ENCODE measurements at regions not wholly inside any gene's neighbourhood (a gene's known extent, or its start where the extent isn't known, plus 50 kb on each side); places are given as distances from the start of the nearest gene placed in this dataset.

- TF ChIP-seq, protein P1, sequence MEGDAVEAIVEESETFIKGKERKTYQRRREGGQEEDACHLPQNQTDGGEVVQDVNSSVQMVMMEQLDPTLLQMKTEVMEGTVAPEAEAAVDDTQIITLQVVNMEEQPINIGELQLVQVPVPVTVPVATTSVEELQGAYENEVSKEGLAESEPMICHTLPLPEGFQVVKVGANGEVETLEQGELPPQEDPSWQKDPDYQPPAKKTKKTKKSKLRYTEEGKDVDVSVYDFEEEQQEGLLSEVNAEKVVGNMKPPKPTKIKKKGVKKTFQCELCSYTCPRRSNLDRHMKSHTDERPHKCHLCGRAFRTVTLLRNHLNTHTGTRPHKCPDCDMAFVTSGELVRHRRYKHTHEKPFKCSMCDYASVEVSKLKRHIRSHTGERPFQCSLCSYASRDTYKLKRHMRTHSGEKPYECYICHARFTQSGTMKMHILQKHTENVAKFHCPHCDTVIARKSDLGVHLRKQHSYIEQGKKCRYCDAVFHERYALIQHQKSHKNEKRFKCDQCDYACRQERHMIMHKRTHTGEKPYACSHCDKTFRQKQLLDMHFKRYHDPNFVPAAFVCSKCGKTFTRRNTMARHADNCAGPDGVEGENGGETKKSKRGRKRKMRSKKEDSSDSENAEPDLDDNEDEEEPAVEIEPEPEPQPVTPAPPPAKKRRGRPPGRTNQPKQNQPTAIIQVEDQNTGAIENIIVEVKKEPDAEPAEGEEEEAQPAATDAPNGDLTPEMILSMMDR (IDR thresholded peaks at IDR 0.05; ENCODE audit: low read depth, low read length): no peak
- no peak overlapping the region for H3K4me3 ChIP-seq (ENCODE audit: low read depth, low read length)
Measured at GRCh38 chr20:60961551-60961950, 290.5 kb upstream of the CDH4 start.

- TF ChIP-seq, protein P1 (IDR thresholded peaks at IDR 0.05; ENCODE audit: low read depth, low read length): no peak
- H3K4me3 ChIP-seq (ENCODE audit: low read depth, low read length): no peak overlapping the region
Measured at GRCh38 chr20:60962367-60963045, 289.6 kb upstream of the CDH4 start.

- TF ChIP-seq, protein P1 (IDR thresholded peaks at IDR 0.05; ENCODE audit: low read depth, low read length): no peak
Measured at GRCh38 chr20:60963146-60963545, 288.9 kb upstream of the CDH4 start.

DNA sequence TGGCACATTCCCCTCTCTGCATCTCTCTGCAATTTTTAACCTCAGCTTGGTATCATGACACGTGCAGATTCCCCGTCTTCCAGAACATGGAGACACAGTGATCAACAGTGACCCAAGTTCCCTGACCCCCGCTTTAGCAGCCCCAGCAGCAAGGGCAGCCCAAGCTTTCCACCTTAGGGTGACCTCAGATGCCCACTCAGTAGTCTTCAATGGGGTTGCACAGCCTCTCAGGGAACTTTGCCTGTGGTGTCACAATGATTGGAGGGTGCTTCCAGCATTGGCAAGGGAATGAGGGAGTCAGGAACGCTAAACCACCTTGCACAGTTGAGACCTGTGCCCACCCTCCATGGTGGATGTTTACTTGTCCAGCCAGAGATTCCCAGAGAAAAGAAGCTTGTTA is 287.1 kb upstream of the CDH4 start:
- H3K4me3 ChIP-seq (ENCODE audit: low read depth, low read length): no peak overlapping the region
- TF ChIP-seq, protein P1 (IDR thresholded peaks at IDR 0.05; ENCODE audit: low read depth, low read length): no peak

More at GRCh38 chr20:60963146-60963545, 288.9 kb upstream of the CDH4 start:
- H3K4me3 ChIP-seq (ENCODE audit: low read depth, low read length): no peak overlapping the region

- TF ChIP-seq, protein P1 (IDR thresholded peaks at IDR 0.05; ENCODE audit: low read depth, low read length): no peak
- no peak overlapping the region for H3K4me3 ChIP-seq (ENCODE audit: low read depth, low read length)
Measured at GRCh38 chr20:60966031-60966430, 286.0 kb upstream of the CDH4 start.

DNA sequence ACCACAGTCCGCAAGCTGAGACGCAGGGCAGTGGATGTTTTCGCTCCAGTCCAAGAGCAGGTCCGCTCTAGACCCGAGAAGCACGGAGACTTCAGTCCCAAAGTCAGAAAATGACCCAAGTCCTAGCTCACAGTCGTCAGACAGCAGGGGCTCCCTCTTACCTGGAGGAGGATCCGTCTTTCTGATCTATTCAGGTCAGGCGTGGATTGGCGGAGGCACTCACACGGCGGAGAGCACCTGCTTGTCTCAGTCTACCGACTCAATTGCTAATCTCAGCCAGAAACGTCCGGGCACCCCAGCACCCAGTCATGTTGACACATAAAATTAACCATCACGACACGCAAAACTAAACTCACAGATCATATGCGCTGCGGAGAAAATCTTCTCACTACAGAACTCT is 285.3 kb upstream of the CDH4 start:
- TF ChIP-seq, protein P1 (IDR thresholded peaks at IDR 0.05; ENCODE audit: low read depth, low read length): no peak
- no peak overlapping the region for H3K4me3 ChIP-seq (ENCODE audit: low read depth, low read length)

DNA sequence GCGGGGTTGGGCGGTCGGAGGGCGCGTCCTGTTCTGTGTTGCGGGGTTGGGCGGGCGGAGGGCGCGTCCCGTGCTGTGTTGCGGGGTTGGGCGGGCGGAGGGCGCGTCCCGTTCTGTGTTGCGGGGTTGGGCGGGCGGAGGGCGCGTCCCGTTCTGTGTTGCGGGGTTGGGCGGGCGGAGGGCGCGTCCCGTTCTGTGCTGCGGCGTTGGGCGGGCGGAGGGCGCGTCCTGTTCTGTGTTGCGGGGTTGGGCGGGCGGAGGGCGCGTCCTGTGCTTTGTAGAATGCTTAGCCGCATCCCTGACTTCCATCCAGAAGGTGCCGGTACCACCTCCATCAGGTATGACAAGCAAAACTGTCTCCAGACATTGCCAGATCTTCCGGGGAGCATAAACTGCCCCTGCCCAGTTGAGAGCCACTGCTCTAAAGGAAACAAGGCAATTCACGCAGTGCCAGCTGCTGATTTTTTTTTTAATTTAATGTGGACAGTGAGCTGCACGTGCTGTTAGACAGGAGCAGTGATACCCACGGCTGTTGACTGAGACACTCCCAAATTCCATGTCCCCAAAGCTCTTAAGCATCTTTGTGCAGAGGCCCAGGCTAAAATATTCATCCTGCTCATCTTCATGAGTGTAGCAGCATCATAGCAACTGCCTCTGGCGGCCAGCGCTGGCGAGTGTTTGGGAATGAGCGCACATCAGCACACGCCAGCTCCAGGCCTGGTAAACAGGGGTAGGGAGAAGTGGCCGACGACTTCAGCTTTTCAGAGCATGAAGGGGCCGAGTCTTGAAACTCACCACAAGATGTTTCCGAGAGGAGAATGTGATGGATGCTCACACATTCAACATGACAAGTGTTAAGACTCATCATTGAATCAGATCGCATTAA is 284.4 kb upstream of the CDH4 start:
- TF ChIP-seq, protein P1 (IDR thresholded peaks at IDR 0.05; ENCODE audit: low read depth, low read length): no peak
- no peak overlapping the region for H3K4me3 ChIP-seq (ENCODE audit: low read depth, low read length)
